H1 (cell line): ENCODE measurements at regions not wholly inside any gene's neighbourhood (a gene's known extent, or its start where the extent isn't known, plus 50 kb on each side); places are given as distances from the start of the nearest gene placed in this dataset.

Experiments
- CTCF ChIA-PET: fragments of 300-600 bp; sonication (Branson Sonifier 250); formaldehyde crosslinking; loops from one replicate; lab custom pipeline; 2021; ENCODE audit not compliant: partially characterized antibody; lab: Charles Lee
- POLR2A ChIA-PET: fragments of 300-600 bp; sonication (Branson Sonifier 250); formaldehyde crosslinking; loops from one replicate; lab custom pipeline; 2021; ENCODE audit warnings: inconsistent platforms; ENCODE audit not compliant: partially characterized antibody; lab: Charles Lee
- DNase-seq, 2 experiments: peaks; one replicate each; pipeline versions ENCODE4 v3.0.0 to v3.0.0-alpha.2; 2010 to 2022; ENCODE audit warnings: low spot score in 2 of 2, low read depth in 1 of 2, mixed read lengths in 1 of 2
- FAIRE-seq: peaks from 2 replicates; lab custom pipeline; 2011; peaks lifted over from hg19 to GRCh38; lab: Jason Lieb, UNC
- H2AFZ ChIP-seq: 2 replicates; pipeline ENCODE4 v1.8.1; 2012; ENCODE audit warnings: low read length, inconsistent platforms
- H2AK5ac ChIP-seq: 2 replicates; pipeline ENCODE4 v1.6.1; 2013; ENCODE audit warnings: low read depth, low read length
- H2BK120ac ChIP-seq: replicated peaks from 2 replicates; pipeline ENCODE3; 2013; ENCODE audit warnings: low read depth, low read length, inconsistent platforms
- H2BK12ac ChIP-seq: 2 replicates; pipeline ENCODE4 v1.6.1; 2013; ENCODE audit warnings: low read depth, low read length
- H2BK15ac ChIP-seq: 2 replicates; pipeline ENCODE4 v1.6.1; 2013; ENCODE audit warnings: low read length
- H2BK20ac ChIP-seq: 2 replicates; pipeline ENCODE4 v1.6.1; 2013; ENCODE audit warnings: low read length
- H2BK5ac ChIP-seq: 2 replicates; pipeline ENCODE4 v1.6.1; 2013; ENCODE audit warnings: low read depth, low read length
- H3K14ac ChIP-seq: 2 replicates; pipeline ENCODE4 v1.6.1; 2013; ENCODE audit warnings: inconsistent platforms; ENCODE audit not compliant: insufficient read length
- H3K18ac ChIP-seq: 2 replicates; pipeline ENCODE4 v1.6.1; 2013; ENCODE audit warnings: low read length; ENCODE audit errors: extremely low read depth
- H3K23ac ChIP-seq: 2 replicates; pipeline ENCODE4 v1.6.1; 2013; ENCODE audit warnings: inconsistent platforms; ENCODE audit not compliant: insufficient read length
- H3K23me2 ChIP-seq: 2 replicates; pipeline ENCODE4 v1.6.1; 2013; ENCODE audit warnings: low read depth, low read length
- H3K27ac ChIP-seq: 2 replicates; pipeline ENCODE4 v1.6.1; 2011; ENCODE audit warnings: low read depth, low read length, inconsistent platforms
- H3K27me3 ChIP-seq, 4 experiments: replicated peaks in 1 of 4; 1 replicate in 1 of 4; 2 replicates in 3 of 4; pipeline versions ENCODE4 v1.6.1 to v1.8.1; 2011 to 2013; ENCODE audit warnings: low read length in 3 of 4, mild to moderate bottlenecking in 3 of 4, inconsistent platforms in 2 of 4, mixed read lengths in 2 of 4, moderate library complexity in 1 of 4; ENCODE audit not compliant: control insufficient read depth in 3 of 4, insufficient read depth in 3 of 4; ENCODE audit errors: extremely low read depth in 1 of 4
- H3K36me3 ChIP-seq, 4 experiments: 2 replicates each; pipeline versions ENCODE4 v1.6.1 to v1.8.1; 2011 to 2013; ENCODE audit warnings: mild to moderate bottlenecking in 4 of 4, low read length in 3 of 4, moderate library complexity in 2 of 4, control low read depth in 1 of 4, inconsistent platforms in 1 of 4; ENCODE audit not compliant: insufficient read depth in 4 of 4, control insufficient read depth in 2 of 4
- H3K4ac ChIP-seq: replicated peaks from 2 replicates; pipeline ENCODE3; 2013; ENCODE audit warnings: low read length, low read depth, mixed read lengths, inconsistent platforms; ENCODE audit not compliant: insufficient read length
- H3K4me1 ChIP-seq, 4 experiments: replicated peaks in 1 of 4; 1 replicate in 1 of 4; 2 replicates in 3 of 4; pipeline versions ENCODE4 v1.6.1 to v1.8.1; 2011 to 2013; ENCODE audit warnings: low read length in 3 of 4, inconsistent platforms in 2 of 4, mixed read lengths in 1 of 4; ENCODE audit not compliant: insufficient read depth in 4 of 4, control insufficient read depth in 3 of 4
- H3K4me2 ChIP-seq, 2 experiments: 2 replicates each; pipeline versions ENCODE4 v1.6.1 to v1.8.1; 2011 to 2013; ENCODE audit warnings: low read depth in 2 of 2, low read length in 2 of 2, control low read depth in 1 of 2, inconsistent platforms in 1 of 2, mild to moderate bottlenecking in 1 of 2; ENCODE audit not compliant: insufficient read depth in 1 of 2
- H3K4me3 ChIP-seq, 4 experiments: fragments of 200-600, 300-600 bp in 1 of 4; sonication (generic), shearing (Covaris generic), sonication (Bioruptor Twin) in 1 of 4; 2 replicates each; pipeline versions ENCODE4 v1.5.1 to v1.8.1; 2011 to 2016; ENCODE audit warnings: low read length in 4 of 4, low read depth in 3 of 4, control low read depth in 2 of 4, inconsistent platforms in 2 of 4, mild to moderate bottlenecking in 2 of 4, mixed read lengths in 1 of 4, moderate library complexity in 1 of 4; ENCODE audit not compliant: insufficient read depth in 2 of 4; ENCODE audit errors: extremely low read depth in 1 of 4
- H3K56ac ChIP-seq: replicated peaks from 2 replicates; pipeline ENCODE3; 2013; ENCODE audit warnings: low read depth, mild to moderate bottlenecking, mixed read lengths, low read length, inconsistent platforms; ENCODE audit not compliant: insufficient read length
- H3K79me1 ChIP-seq: 2 replicates; pipeline ENCODE4 v1.6.1; 2013; ENCODE audit warnings: low read depth, low read length, control low read depth
- H3K79me2 ChIP-seq, 2 experiments: 2 replicates each; pipeline versions ENCODE4 v1.6.1 to v1.8.1; 2012 to 2013; ENCODE audit warnings: low read length in 2 of 2, mild to moderate bottlenecking in 2 of 2, inconsistent platforms in 1 of 2; ENCODE audit not compliant: insufficient read depth in 2 of 2, control insufficient read depth in 1 of 2
- H3K9ac ChIP-seq, 4 experiments: replicated peaks in 1 of 4; 1 replicate in 1 of 4; 2 replicates in 3 of 4; pipeline versions ENCODE4 v1.6.1 to v1.8.1; 2011 to 2013; ENCODE audit warnings: low read depth in 3 of 4, low read length in 3 of 4, control low read depth in 2 of 4, mild to moderate bottlenecking in 2 of 4, moderate library complexity in 2 of 4, inconsistent platforms in 1 of 4; ENCODE audit errors: extremely low read depth in 1 of 4
- H3K9me3 ChIP-seq, 2 experiments: 2 replicates each; pipeline versions ENCODE4 v1.6.1 to v1.8.1; 2012 to 2013; ENCODE audit warnings: mild to moderate bottlenecking in 2 of 2, moderate library complexity in 2 of 2, control low read depth in 1 of 2, inconsistent platforms in 1 of 2, low read depth in 1 of 2, low read length in 1 of 2, mixed read lengths in 1 of 2; ENCODE audit not compliant: insufficient read depth in 2 of 2
- H4K20me1 ChIP-seq, 2 experiments: replicated peaks in 1 of 2; 2 replicates each; pipeline versions ENCODE3 to v1.8.1; 2011 to 2013; ENCODE audit warnings: inconsistent platforms in 2 of 2, low read length in 2 of 2, mild to moderate bottlenecking in 1 of 2; ENCODE audit not compliant: insufficient read depth in 2 of 2, control insufficient read depth in 1 of 2
- H4K5ac ChIP-seq: 2 replicates; pipeline ENCODE4 v1.6.1; 2013; ENCODE audit warnings: low read length, low read depth, mixed read lengths, inconsistent platforms; ENCODE audit not compliant: insufficient read length
- H4K8ac ChIP-seq: 2 replicates; pipeline ENCODE4 v1.8.0; 2013; ENCODE audit warnings: mild to moderate bottlenecking, moderate library complexity, low read length, inconsistent platforms; ENCODE audit not compliant: insufficient read depth; ENCODE audit errors: extremely low read depth
- H4K91ac ChIP-seq: replicated peaks from 2 replicates; pipeline ENCODE3; 2013; ENCODE audit warnings: low read length, mixed read lengths, inconsistent platforms; ENCODE audit not compliant: insufficient read length
- JUND ChIP-seq: IDR thresholded peaks from 2 replicates; pipeline ENCODE4 v1.6.1; 2011; ENCODE audit warnings: mild to moderate bottlenecking, improper control_type of control experiment, low read length
- POLR2A ChIP-seq, 2 experiments: IDR thresholded peaks; 1 replicate in 1 of 2; 2 replicates in 1 of 2; pipeline ENCODE4 v1.6.1; 2011; ENCODE audit warnings: low read depth in 2 of 2, low read length in 2 of 2, mild to moderate bottlenecking in 2 of 2; ENCODE audit errors: control extremely low read depth in 1 of 2
- POLR2AphosphoS5 ChIP-seq: IDR thresholded peaks from 2 replicates; pipeline ENCODE4 v1.6.1; 2011; ENCODE audit warnings: low read depth, low read length
- RNF2 ChIP-seq: fragments of 200-900, 300-1000 bp; sonication (generic); IDR thresholded peaks from 2 replicates; pipeline ENCODE4 v1.7.1; 2016; ENCODE audit warnings: borderline replicate concordance, low read depth, mild to moderate bottlenecking, antibody characterized with exemption, low read length; ENCODE audit not compliant: poor library complexity, severe bottlenecking; ENCODE audit errors: missing control alignments
- SRF ChIP-seq: IDR thresholded peaks from 2 replicates; pipeline ENCODE4 v1.6.1; 2011; ENCODE audit warnings: mild to moderate bottlenecking, low read depth, low read length, moderate library complexity
- WGBS, 2 experiments: shearing (Covaris generic) in 1 of 2; methylation state at CpG; one replicate each; pipeline versions ENCODE4 v1.1.6 to v1.1.7; 2013 to 2015; ENCODE audit warnings: low lambda C conversion rate in 2 of 2, mixed read lengths in 2 of 2, inconsistent platforms in 1 of 2, low coverage in 1 of 2, missing lambda C conversion rate in 1 of 2; ENCODE audit not compliant: insufficient replicate concordance in 2 of 2, insufficient coverage in 1 of 2, insufficient read length in 1 of 2; ENCODE audit errors: extremely low coverage in 1 of 2, missing lambda C conversion rate in 1 of 2; 5-methylcytosine and 5-hydroxymethylcytosine counted together

GRCh38 chr11:21965221-21965620 is 227.7 kb upstream of the ANO5 start:
- Histone ChIP-seq H2AFZ (no peak overlapping the region), H3K14ac (no peak overlapping the region), H3K79me1 (no peaks in the 10 kb centered on the region), H3K23ac (no peak overlapping the region), H2BK15ac (no peak overlapping the region), H2BK5ac (no peak overlapping the region), H4K5ac (no peak overlapping the region), H4K8ac (no peak overlapping the region), H2AK5ac (no peak overlapping the region), H4K91ac (no peak overlapping the region), H3K9me3 (no peaks in the 10 kb centered on the region), H3K4me3 (no peak overlapping the region), H3K4me1 (no peaks in the 10 kb centered on the region), H3K23me2 (no peaks in the 10 kb centered on the region), H3K79me2 (no peaks in the 10 kb centered on the region), H3K9ac (peak overlapping the region in 1 of 4 experiments; percentile 34; a peak in 1 of 7 replicates), H3K4ac (no peak overlapping the region), H3K56ac (no peak overlapping the region), H2BK20ac (no peak overlapping the region), H2BK120ac (no peak overlapping the region), H4K20me1 (no peaks in the 10 kb centered on the region), H3K4me2 (no peak overlapping the region), H3K27me3 (no peaks in the 10 kb centered on the region), H3K18ac (no peak overlapping the region), H2BK12ac (no peak overlapping the region), H3K36me3 (no peaks in the 10 kb centered on the region), H3K27ac (no peak overlapping the region)
- POLR2A ChIA-PET = no interaction called here
- WGBS, 2 experiments = 90% methylated on average over 5 of the region's 5 CpGs; no CpG with 5 or more reads in 1 of the 2 experiments
- FAIRE-seq (no peak), DNase-seq (no peak)
- CTCF ChIA-PET = no interaction called here
- TF ChIP-seq POLR2A (IDR thresholded peaks at IDR 0.05; ENCODE audit: control extremely low read depth in 1 of 2, low read depth in 2 of 2, low read length in 2 of 2) = no peak
- no peak for TF ChIP-seq JUND
- TF ChIP-seq SRF = no peak
- no peak for TF ChIP-seq RNF2
- TF ChIP-seq POLR2AphosphoS5 = no peak
